ENCODE measurements at regions not wholly inside any gene's neighbourhood (a gene's known extent, or its start where the extent isn't known, plus 50 kb on each side); places are given as distances from the start of the nearest gene placed in this dataset.

DNA sequence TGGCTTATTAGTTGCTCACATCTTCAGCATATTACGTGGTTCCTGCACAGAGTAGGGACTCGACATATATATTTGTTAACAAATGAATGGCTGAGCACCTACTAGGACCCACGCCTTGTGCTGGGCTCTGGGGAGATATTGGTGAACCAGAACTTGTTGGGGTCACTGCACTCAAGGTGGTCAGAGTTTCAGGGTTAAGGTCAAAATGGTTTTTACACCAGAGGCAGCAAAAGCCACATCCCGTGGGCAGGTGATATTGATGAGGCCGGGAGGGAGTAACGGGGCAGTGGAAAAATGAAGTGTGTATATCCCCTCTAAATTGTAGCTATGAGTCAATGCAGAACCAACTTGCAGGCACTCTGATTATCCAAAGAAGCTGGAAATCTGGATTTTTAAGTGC is 136.5 kb upstream of the KLF4 start:
- TF ChIP-seq, protein P1, sequence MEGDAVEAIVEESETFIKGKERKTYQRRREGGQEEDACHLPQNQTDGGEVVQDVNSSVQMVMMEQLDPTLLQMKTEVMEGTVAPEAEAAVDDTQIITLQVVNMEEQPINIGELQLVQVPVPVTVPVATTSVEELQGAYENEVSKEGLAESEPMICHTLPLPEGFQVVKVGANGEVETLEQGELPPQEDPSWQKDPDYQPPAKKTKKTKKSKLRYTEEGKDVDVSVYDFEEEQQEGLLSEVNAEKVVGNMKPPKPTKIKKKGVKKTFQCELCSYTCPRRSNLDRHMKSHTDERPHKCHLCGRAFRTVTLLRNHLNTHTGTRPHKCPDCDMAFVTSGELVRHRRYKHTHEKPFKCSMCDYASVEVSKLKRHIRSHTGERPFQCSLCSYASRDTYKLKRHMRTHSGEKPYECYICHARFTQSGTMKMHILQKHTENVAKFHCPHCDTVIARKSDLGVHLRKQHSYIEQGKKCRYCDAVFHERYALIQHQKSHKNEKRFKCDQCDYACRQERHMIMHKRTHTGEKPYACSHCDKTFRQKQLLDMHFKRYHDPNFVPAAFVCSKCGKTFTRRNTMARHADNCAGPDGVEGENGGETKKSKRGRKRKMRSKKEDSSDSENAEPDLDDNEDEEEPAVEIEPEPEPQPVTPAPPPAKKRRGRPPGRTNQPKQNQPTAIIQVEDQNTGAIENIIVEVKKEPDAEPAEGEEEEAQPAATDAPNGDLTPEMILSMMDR (IDR thresholded peaks at IDR 0.05; ENCODE audit: insufficient read depth in 1 of 2, low read depth in 1 of 2, low read length in 1 of 2, severe bottlenecking in 1 of 2, unreplicated experiment in 1 of 2), result no peak
- ChIA-PET POLR2A (interaction anchor here (0.6 kb wide), 1 partner anchor 134 kb away, joined by 3 read pairs; no protein-coding TSS in a partner anchor), CTCF (no interaction called here)
- H3K4me1 ChIP-seq, result no peaks in the 10 kb centered on the region
- BruUV-seq (replicated peaks), result no TSS peak
- Mint-ChIP-seq H3K4me3 (ENCODE audit: unreplicated experiment) (no peak overlapping the region), H3K27ac (ENCODE audit: unreplicated experiment) (no peak overlapping the region), H3K36me3 (ENCODE audit: insufficient read depth, unreplicated experiment) (no peaks in the 10 kb centered on the region), H3K27me3 (ENCODE audit: insufficient read depth, unreplicated experiment) (no peaks in the 10 kb centered on the region), H3K4me1 (ENCODE audit: low read depth, unreplicated experiment) (peaks cover 13% of the 10 kb centered on the region), H3K9me3 (ENCODE audit: unreplicated experiment) (no peaks in the 10 kb centered on the region)
- DNase-seq, result no peak
- intact Hi-C loops (cut with micrococcal nuclease; ENCODE audit: unreplicated experiment), result no loop called here
- no peaks in the 10 kb centered on the region for H3K36me3 ChIP-seq (ENCODE audit: control insufficient read depth, insufficient read depth, low read length)
- H3K27me3 ChIP-seq (replicated peaks; ENCODE audit: control insufficient read depth, insufficient read depth, low read length), result no peaks in the 10 kb centered on the region
- no peaks in the 10 kb centered on the region for H3K9me3 ChIP-seq
- H3K4me3 ChIP-seq (ENCODE audit: low read depth, low read length), result no peak overlapping the region

DNA sequence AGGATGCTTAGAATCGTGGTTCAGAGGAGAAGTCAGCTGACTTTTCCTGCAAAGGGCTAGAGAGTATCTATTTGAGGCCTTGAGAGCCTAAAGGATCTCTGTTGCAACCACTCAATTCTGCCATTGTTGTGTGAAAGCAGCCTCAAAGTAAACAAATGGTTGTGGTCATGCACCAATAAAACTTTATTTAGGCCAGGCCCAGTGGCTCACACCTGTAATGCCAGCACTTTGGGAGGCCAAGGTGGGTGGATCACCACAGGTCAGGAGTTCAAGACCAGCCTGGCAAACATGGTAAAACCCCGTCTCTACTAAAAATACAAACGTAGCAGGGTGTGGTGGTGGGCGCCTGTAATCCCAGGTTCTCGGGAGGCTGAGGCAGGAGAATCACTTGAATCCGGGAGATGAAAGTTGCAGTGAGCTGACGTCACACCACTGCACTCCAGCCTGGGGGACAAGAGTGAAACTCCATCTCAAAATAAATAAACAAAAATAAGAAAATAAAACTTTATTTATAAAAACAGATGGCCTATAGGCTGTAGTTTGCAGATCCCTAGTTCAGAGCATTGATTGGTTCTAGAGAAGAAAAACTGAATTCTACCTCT is 135.9 kb upstream of the KLF4 start:
- no peaks in the 10 kb centered on the region for H3K36me3 Mint-ChIP-seq (ENCODE audit: insufficient read depth, unreplicated experiment)
- POLR2A ChIA-PET, result no interaction called here
- intact Hi-C loops (cut with micrococcal nuclease; ENCODE audit: unreplicated experiment), result no loop called here

DNA sequence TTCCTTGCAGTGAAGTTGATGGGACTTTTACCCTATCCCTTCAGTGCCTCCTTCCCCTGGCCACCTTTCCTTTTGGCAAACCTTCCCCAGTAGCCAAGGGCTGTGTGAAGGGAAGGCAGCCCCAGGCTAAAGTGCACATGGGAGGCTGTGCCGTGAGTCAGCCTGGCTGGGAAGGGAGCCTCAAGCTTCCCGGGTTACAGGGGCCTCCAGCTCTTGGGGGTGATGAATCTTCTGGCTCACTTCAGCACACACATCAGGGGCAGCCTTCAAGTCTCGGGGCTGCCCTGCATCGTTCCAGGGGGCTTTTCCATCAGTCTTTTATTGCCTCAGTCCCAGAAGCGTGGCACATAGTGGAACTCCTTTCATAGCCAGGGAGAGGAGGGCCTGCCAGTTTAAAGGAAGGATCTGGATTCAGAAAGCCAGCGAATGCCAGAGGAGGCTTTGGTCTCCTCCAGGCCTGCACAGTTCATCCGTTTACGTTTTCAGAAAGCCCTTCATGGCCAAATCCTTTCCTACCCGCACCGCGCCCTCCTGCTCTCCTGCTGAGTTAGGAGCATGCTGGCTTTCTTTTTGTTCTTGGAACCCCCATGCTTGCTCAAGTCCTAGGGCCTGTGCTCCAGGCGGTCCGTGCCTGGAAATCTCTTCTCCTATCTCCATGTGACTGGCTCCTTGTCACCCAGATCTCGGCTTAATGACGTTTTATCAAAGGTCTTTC is 134.8 kb upstream of the KLF4 start:
- BruUV-seq (replicated peaks), result no TSS peak
- ChIA-PET POLR2A (no interaction called here), CTCF (no interaction called here)
- intact Hi-C loops (cut with micrococcal nuclease; ENCODE audit: unreplicated experiment), result no loop called here
- H3K27ac Mint-ChIP-seq (ENCODE audit: unreplicated experiment), result no peak overlapping the region
- no peaks in the 10 kb centered on the region for H3K9me3 ChIP-seq
- no peaks in the 10 kb centered on the region for H3K27me3 Mint-ChIP-seq (ENCODE audit: insufficient read depth, unreplicated experiment)
- H3K27me3 ChIP-seq (replicated peaks; ENCODE audit: control insufficient read depth, insufficient read depth, low read length), result no peaks in the 10 kb centered on the region
- H3K9me3 Mint-ChIP-seq (ENCODE audit: unreplicated experiment), result no peaks in the 10 kb centered on the region
- H3K36me3 Mint-ChIP-seq (ENCODE audit: insufficient read depth, unreplicated experiment), result no peaks in the 10 kb centered on the region
- no peaks in the 10 kb centered on the region for H3K36me3 ChIP-seq (ENCODE audit: control insufficient read depth, insufficient read depth, low read length)
- H3K4me3 Mint-ChIP-seq (ENCODE audit: unreplicated experiment), result no peak overlapping the region
- no peak overlapping the region for H3K4me3 ChIP-seq (ENCODE audit: low read depth, low read length)
- H3K4me1 ChIP-seq, result no peaks in the 10 kb centered on the region
- peaks cover 21% of the 10 kb centered on the region for H3K4me1 Mint-ChIP-seq (ENCODE audit: low read depth, unreplicated experiment)
- no peak for DNase-seq
- TF ChIP-seq, protein P1 (IDR thresholded peaks at IDR 0.05; ENCODE audit: insufficient read depth in 1 of 2, low read depth in 1 of 2, low read length in 1 of 2, severe bottlenecking in 1 of 2, unreplicated experiment in 1 of 2), result no peak

More for the DNA sequence above, 135.9 kb upstream of the KLF4 start:
- DNase-seq, result no peak
- Mint-ChIP-seq H3K4me1 (ENCODE audit: low read depth, unreplicated experiment) (peaks cover 17% of the 10 kb centered on the region), H3K9me3 (ENCODE audit: unreplicated experiment) (no peaks in the 10 kb centered on the region), H3K27ac (ENCODE audit: unreplicated experiment) (no peak overlapping the region), H3K27me3 (ENCODE audit: insufficient read depth, unreplicated experiment) (no peaks in the 10 kb centered on the region), H3K4me3 (ENCODE audit: unreplicated experiment) (no peak overlapping the region)
- TF ChIP-seq, protein P1 (IDR thresholded peaks at IDR 0.05; ENCODE audit: insufficient read depth in 1 of 2, low read depth in 1 of 2, low read length in 1 of 2, severe bottlenecking in 1 of 2, unreplicated experiment in 1 of 2), result no peak
- H3K9me3 ChIP-seq, result no peaks in the 10 kb centered on the region
- no peaks in the 10 kb centered on the region for H3K36me3 ChIP-seq (ENCODE audit: control insufficient read depth, insufficient read depth, low read length)
- CTCF ChIA-PET, result no interaction called here
- H3K4me3 ChIP-seq (ENCODE audit: low read depth, low read length), result no peak overlapping the region
- no TSS peak for BruUV-seq (replicated peaks)
- H3K27me3 ChIP-seq (replicated peaks; ENCODE audit: control insufficient read depth, insufficient read depth, low read length), result no peaks in the 10 kb centered on the region
- no peaks in the 10 kb centered on the region for H3K4me1 ChIP-seq

Data from Caco-2 (cell line).